ENCODE measurements at regions not wholly inside any gene's neighbourhood (a gene's known extent, or its start where the extent isn't known, plus 50 kb on each side); places are given as distances from the start of the nearest gene placed in this dataset.

DNA sequence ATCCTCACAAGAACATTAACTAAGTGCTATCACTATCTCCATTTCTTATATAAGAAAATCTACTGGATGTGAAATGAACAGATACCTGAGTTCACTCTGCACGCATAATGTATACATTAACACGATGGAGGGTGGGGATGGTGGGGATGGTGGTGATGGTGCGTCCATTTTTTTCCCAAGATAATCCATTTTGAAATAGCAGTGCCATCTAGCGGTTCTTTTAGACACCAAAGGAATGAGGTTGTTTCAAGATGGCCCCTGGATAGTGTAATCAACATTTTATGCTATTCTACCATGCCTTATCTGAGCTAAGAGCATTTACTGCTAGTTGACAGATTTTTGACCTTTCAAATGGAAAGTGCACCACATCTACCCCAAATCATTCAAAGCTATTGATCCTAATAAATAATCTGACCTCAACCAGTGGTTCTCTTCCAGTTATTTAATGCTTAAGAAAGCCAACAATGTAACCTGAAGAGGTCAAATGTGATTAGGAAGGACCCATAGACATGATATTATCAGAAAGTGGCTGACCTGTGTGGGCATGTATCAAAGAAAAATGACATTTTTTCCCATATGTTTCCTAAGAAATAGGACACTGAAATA, 714.7 kb upstream of the TENM4 start:
- Histone ChIP-seq H3K4me3 (replicated peaks; ENCODE audit: insufficient read depth, low read length) (no peak overlapping the region), H3K27ac (replicated peaks) (no peak overlapping the region), H3K27me3 (ENCODE audit: insufficient read depth, poor library complexity, severe bottlenecking) (no peaks in the 10 kb centered on the region)
- TF ChIP-seq SPI1 (IDR thresholded peaks at IDR 0.05; ENCODE audit: borderline replicate concordance, low read depth) (no peak), CTCF (IDR thresholded peaks at IDR 0.05; ENCODE audit: insufficient read depth, low read length) (peak; percentile 21), GABPA (IDR thresholded peaks at IDR 0.05; ENCODE audit: low read depth) (no peak), POLR2AphosphoS5 (IDR thresholded peaks at IDR 0.05; ENCODE audit: low read depth) (no peak)
- TF ChIP-seq, protein P1, sequence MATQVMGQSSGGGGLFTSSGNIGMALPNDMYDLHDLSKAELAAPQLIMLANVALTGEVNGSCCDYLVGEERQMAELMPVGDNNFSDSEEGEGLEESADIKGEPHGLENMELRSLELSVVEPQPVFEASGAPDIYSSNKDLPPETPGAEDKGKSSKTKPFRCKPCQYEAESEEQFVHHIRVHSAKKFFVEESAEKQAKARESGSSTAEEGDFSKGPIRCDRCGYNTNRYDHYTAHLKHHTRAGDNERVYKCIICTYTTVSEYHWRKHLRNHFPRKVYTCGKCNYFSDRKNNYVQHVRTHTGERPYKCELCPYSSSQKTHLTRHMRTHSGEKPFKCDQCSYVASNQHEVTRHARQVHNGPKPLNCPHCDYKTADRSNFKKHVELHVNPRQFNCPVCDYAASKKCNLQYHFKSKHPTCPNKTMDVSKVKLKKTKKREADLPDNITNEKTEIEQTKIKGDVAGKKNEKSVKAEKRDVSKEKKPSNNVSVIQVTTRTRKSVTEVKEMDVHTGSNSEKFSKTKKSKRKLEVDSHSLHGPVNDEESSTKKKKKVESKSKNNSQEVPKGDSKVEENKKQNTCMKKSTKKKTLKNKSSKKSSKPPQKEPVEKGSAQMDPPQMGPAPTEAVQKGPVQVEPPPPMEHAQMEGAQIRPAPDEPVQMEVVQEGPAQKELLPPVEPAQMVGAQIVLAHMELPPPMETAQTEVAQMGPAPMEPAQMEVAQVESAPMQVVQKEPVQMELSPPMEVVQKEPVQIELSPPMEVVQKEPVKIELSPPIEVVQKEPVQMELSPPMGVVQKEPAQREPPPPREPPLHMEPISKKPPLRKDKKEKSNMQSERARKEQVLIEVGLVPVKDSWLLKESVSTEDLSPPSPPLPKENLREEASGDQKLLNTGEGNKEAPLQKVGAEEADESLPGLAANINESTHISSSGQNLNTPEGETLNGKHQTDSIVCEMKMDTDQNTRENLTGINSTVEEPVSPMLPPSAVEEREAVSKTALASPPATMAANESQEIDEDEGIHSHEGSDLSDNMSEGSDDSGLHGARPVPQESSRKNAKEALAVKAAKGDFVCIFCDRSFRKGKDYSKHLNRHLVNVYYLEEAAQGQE (IDR thresholded peaks at IDR 0.05; ENCODE audit: insufficient replicate concordance, low read depth) = no peak
- DNase-seq (ENCODE audit: low read depth in 1 of 2, low spot score in 1 of 2) = peak in 1 of 2 experiments; percentile 2

GRCh38 chr11:80146232-80146631, 705.4 kb upstream of the TENM4 start:
- Histone ChIP-seq H3K4me3 (replicated peaks; ENCODE audit: insufficient read depth, low read length) (no peak overlapping the region), H3K27me3 (ENCODE audit: insufficient read depth, poor library complexity, severe bottlenecking) (no peaks in the 10 kb centered on the region), H3K27ac (replicated peaks) (no peak overlapping the region)
- TF ChIP-seq GABPA (IDR thresholded peaks at IDR 0.05; ENCODE audit: low read depth) = no peak
- no peak for TF ChIP-seq CTCF (IDR thresholded peaks at IDR 0.05; ENCODE audit: insufficient read depth, low read length)
- no peak for TF ChIP-seq POLR2AphosphoS5 (IDR thresholded peaks at IDR 0.05; ENCODE audit: low read depth)
- TF ChIP-seq SPI1 (IDR thresholded peaks at IDR 0.05; ENCODE audit: borderline replicate concordance, low read depth) = no peak
- TF ChIP-seq, protein P1 (IDR thresholded peaks at IDR 0.05; ENCODE audit: insufficient replicate concordance, low read depth) = no peak
- DNase-seq (ENCODE audit: low read depth in 1 of 2, low spot score in 1 of 2) = no peak

GRCh38 chr11:80144897-80145594, 704.2 kb upstream of the TENM4 start:
- H3K27me3 ChIP-seq (ENCODE audit: insufficient read depth, poor library complexity, severe bottlenecking) = no peaks in the 10 kb centered on the region
- no peak overlapping the region for H3K27ac ChIP-seq (replicated peaks)
- DNase-seq (ENCODE audit: low read depth in 1 of 2, low spot score in 1 of 2) = no peak
- no peak overlapping the region for H3K4me3 ChIP-seq (replicated peaks; ENCODE audit: insufficient read depth, low read length)
- TF ChIP-seq GABPA (IDR thresholded peaks at IDR 0.05; ENCODE audit: low read depth) (no peak), POLR2AphosphoS5 (IDR thresholded peaks at IDR 0.05; ENCODE audit: low read depth) (no peak), SPI1 (IDR thresholded peaks at IDR 0.05; ENCODE audit: borderline replicate concordance, low read depth) (no peak), CTCF (IDR thresholded peaks at IDR 0.05; ENCODE audit: insufficient read depth, low read length) (no peak)
- TF ChIP-seq, protein P1 (IDR thresholded peaks at IDR 0.05; ENCODE audit: insufficient replicate concordance, low read depth) = no peak

Measured in HL-60 (cell line).